A673 (cell line): ENCODE measurements at regions not wholly inside any gene's neighbourhood (a gene's known extent, or its start where the extent isn't known, plus 50 kb on each side); places are given as distances from the start of the nearest gene placed in this dataset.
"Not testable (repeated sequence)": the region's sequence is repeated elsewhere in the genome, so short reads cannot be mapped to it uniquely, and the experiment has no call there.

ENCODE experiments used
- BruUV-seq: library from RNA; stranded (reverse); fragments of 400-500 nt; replicated peaks from 2 replicates; lab custom pipeline; 2021; lab: Mats Ljungman, UMichigan
- CTCF ChIA-PET: fragments of 300-600 bp; sonication (Branson Sonifier 250); formaldehyde crosslinking; loops from one replicate; lab custom pipeline; 2022; ENCODE audit warnings: antibody characterized with exemption; lab: Charles Lee
- POLR2A ChIA-PET: fragments of 300-600 bp; sonication (Branson Sonifier 250); formaldehyde crosslinking; loops from one replicate; lab custom pipeline; 2022; ENCODE audit warnings: antibody characterized with exemption; ENCODE audit not compliant: low non-redundant PET; lab: Charles Lee
- DNase-seq: peaks from one replicate; pipeline ENCODE4 v3.0.0-alpha.2; 2015; ENCODE audit warnings: low spot score
- H3K27ac ChIP-seq: fragments of 200-600 bp; sonication (generic); 2 replicates; pipeline ENCODE4 v1.5.1; 2016; ENCODE audit warnings: mixed run types, low read depth, mild to moderate bottlenecking, mixed read lengths, antibody characterized with exemption, low read length; ENCODE audit not compliant: poor library complexity, severe bottlenecking
- H3K27me3 ChIP-seq: fragments of 200-600 bp; sonication (generic); replicated peaks from 2 replicates; pipeline ENCODE4 v1.6.1; 2017; ENCODE audit warnings: mixed run types, low read depth, mild to moderate bottlenecking, mixed read lengths, antibody characterized with exemption, low read length; ENCODE audit not compliant: insufficient read depth, poor library complexity
- H3K36me3 ChIP-seq: fragments of 200-600 bp; sonication (generic); 2 replicates; pipeline ENCODE4 v1.6.1; 2016; ENCODE audit warnings: mixed run types, mild to moderate bottlenecking, mixed read lengths, antibody characterized with exemption, low read length; ENCODE audit not compliant: insufficient read depth, poor library complexity, severe bottlenecking
- H3K4me1 ChIP-seq: fragments of 200-600 bp; sonication (generic); 2 replicates; pipeline ENCODE4 v1.6.1; 2017; ENCODE audit warnings: mixed run types, mild to moderate bottlenecking, mixed read lengths, antibody characterized with exemption, low read length; ENCODE audit not compliant: insufficient read depth, poor library complexity, severe bottlenecking
- H3K4me3 ChIP-seq: fragments of 200-600 bp; sonication (generic); 2 replicates; pipeline ENCODE4 v1.5.1; 2016; ENCODE audit warnings: low read depth, mixed run types, mild to moderate bottlenecking, mixed read lengths, low read length; ENCODE audit not compliant: poor library complexity, severe bottlenecking
- H3K9me3 ChIP-seq: fragments of 200-600 bp; sonication (generic); 2 replicates; pipeline ENCODE4 v1.6.1; 2016; ENCODE audit warnings: mixed run types, low read depth, mild to moderate bottlenecking, mixed read lengths, antibody characterized with exemption, low read length; ENCODE audit not compliant: poor library complexity, severe bottlenecking
- EZH2 ChIP-seq: fragments of 200-600 bp; sonication (generic); IDR thresholded peaks from 2 replicates; pipeline ENCODE4 v1.6.1; 2017; ENCODE audit warnings: borderline replicate concordance, low read depth, mild to moderate bottlenecking, mixed read lengths, antibody characterized with exemption, low read length; ENCODE audit not compliant: poor library complexity, severe bottlenecking
- intact Hi-C: fragments of 100-400 bp; cut with micrococcal nuclease; formaldehyde crosslinking; loops from one replicate; pipeline ENCODE4 v1.10.0; 2022; ENCODE audit not compliant: unreplicated experiment
- TF ChIP-seq, protein P1 (sequence below): fragments of 300-800, 200-600 bp; sonication (generic); conservative IDR thresholded peaks from 2 replicates; pipeline ENCODE4 v1.5.1; 2017; ENCODE audit warnings: low read depth, mild to moderate bottlenecking, antibody characterized with exemption, low read length, moderate library complexity, mixed read lengths

DNA sequence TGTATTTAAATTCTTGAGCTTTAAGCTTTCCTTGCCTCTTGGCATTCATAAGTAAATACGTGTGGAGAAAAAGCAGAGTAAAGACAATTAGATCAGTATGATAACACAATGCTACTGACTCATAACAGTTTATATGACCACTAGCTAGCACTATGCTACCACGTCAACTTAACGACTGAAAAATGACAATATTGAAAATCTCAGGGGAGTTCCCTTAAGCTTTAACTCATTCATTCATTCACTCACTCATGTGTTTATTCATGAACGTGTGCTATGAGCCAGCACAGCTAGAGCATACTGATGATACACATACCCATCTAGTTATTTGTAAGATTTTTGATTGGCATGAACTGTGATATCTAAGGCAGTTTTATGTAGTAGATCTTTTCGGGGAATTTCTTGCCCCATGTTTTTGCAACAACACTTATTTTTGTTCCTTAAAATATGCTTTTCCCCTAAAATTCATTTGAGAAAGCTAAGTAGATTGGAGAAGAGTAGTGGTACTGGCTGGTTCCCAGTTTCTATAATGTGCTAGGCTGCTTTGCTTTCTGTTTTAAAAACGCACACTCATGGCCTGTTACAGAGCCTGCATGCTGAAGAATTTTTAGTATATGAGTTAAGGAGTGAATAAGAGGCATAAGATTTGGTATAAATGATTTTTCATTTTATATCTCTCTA lies 57.4 kb upstream of the ACBD5 start:
- H3K27ac ChIP-seq = no peak overlapping the region
- TF ChIP-seq, protein P1, sequence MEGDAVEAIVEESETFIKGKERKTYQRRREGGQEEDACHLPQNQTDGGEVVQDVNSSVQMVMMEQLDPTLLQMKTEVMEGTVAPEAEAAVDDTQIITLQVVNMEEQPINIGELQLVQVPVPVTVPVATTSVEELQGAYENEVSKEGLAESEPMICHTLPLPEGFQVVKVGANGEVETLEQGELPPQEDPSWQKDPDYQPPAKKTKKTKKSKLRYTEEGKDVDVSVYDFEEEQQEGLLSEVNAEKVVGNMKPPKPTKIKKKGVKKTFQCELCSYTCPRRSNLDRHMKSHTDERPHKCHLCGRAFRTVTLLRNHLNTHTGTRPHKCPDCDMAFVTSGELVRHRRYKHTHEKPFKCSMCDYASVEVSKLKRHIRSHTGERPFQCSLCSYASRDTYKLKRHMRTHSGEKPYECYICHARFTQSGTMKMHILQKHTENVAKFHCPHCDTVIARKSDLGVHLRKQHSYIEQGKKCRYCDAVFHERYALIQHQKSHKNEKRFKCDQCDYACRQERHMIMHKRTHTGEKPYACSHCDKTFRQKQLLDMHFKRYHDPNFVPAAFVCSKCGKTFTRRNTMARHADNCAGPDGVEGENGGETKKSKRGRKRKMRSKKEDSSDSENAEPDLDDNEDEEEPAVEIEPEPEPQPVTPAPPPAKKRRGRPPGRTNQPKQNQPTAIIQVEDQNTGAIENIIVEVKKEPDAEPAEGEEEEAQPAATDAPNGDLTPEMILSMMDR = no peak
- TF ChIP-seq EZH2 = no peak
- CTCF ChIA-PET = no interaction called here
- H3K36me3 ChIP-seq = no peaks in the 10 kb centered on the region
- peak; percentile 19 for DNase-seq
- no peaks in the 10 kb centered on the region for H3K4me1 ChIP-seq
- no peaks in the 10 kb centered on the region for H3K9me3 ChIP-seq
- no TSS peak for BruUV-seq
- H3K27me3 ChIP-seq = no peaks in the 10 kb centered on the region
- intact Hi-C loops = no loop called here
- POLR2A ChIA-PET = no interaction called here
- H3K4me3 ChIP-seq = no peak overlapping the region

GRCh38 chr10:27296285-27296684 lies 55.7 kb upstream of the ACBD5 start:
- intact Hi-C loops, H3K27me3 ChIP-seq, H3K27ac ChIP-seq, BruUV-seq, H3K36me3 ChIP-seq, H3K9me3 ChIP-seq, POLR2A ChIA-PET, H3K4me1 ChIP-seq, H3K4me3 ChIP-seq, CTCF ChIA-PET, DNase-seq: not testable (repeated sequence)

DNA sequence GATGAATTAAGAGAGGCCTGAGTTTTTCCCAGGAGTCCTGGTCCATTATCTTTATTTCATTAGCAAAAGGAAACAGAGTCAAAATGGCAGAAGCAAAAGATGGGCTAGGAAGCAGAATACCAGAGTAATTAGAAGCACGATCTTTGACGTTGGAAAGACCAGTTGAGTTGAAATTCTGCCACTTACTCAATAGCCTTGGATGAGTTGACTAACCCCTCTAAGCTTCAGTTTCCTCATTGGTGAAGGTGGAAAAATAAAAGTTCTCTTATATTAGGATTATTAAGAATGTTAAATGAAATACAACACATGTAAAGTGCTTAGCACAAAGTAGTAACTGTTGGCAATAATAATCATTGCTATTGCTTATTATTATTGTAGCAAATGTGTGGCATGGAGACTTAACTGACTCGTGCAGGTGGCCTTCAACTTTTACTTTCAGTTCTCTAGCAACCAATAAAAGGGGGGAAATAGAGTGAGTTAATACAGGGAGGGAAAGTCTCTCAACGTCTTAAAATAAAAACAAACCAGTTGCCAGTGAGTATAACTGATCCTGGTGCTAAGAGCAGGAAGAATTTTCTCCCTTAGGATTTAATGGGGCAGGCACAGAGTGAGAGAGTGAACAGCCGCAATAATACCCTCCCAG lies 50.8 kb upstream of the ACBD5 start:
- H3K4me1 ChIP-seq, DNase-seq, BruUV-seq, intact Hi-C loops, H3K27ac ChIP-seq, H3K4me3 ChIP-seq, H3K36me3 ChIP-seq, H3K9me3 ChIP-seq, CTCF ChIA-PET, POLR2A ChIA-PET, H3K27me3 ChIP-seq: not testable (repeated sequence)
